A673 (cell line): ENCODE measurements at regions not wholly inside any gene's neighbourhood (a gene's known extent, or its start where the extent isn't known, plus 50 kb on each side); places are given as distances from the start of the nearest gene placed in this dataset.

Experiments used
- EZH2 ChIP-seq: fragments of 200-600 bp; sonication (generic); IDR thresholded peaks from 2 replicates; pipeline ENCODE4 v1.6.1; 2017; ENCODE audit warnings: borderline replicate concordance, low read depth, mild to moderate bottlenecking, mixed read lengths, antibody characterized with exemption, low read length; ENCODE audit not compliant: poor library complexity, severe bottlenecking
- TF ChIP-seq, protein P1 (sequence below): fragments of 300-800, 200-600 bp; sonication (generic); conservative IDR thresholded peaks from 2 replicates; pipeline ENCODE4 v1.5.1; 2017; ENCODE audit warnings: low read depth, mild to moderate bottlenecking, antibody characterized with exemption, low read length, moderate library complexity, mixed read lengths

DNA sequence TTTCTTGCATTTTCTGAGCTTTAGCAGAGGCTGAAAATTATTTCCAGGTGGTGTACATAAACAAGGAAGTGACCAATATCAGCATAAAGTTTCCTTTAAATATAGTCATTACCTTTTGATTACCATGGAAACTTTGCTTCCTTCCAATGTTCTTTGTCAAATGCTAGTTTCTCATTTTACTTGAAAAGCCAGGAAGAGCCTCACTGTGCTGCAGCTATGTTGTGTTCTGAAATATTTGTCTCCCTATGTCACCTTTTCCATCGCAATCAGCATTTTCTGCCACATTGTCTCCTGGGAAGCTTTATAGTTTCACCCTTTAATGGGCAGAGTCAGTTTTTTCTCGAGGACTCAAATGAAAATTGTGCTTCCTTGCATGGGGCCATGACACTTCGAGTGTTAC lies 496.0 kb downstream of the CDH8 start:
- TF ChIP-seq, protein P1, sequence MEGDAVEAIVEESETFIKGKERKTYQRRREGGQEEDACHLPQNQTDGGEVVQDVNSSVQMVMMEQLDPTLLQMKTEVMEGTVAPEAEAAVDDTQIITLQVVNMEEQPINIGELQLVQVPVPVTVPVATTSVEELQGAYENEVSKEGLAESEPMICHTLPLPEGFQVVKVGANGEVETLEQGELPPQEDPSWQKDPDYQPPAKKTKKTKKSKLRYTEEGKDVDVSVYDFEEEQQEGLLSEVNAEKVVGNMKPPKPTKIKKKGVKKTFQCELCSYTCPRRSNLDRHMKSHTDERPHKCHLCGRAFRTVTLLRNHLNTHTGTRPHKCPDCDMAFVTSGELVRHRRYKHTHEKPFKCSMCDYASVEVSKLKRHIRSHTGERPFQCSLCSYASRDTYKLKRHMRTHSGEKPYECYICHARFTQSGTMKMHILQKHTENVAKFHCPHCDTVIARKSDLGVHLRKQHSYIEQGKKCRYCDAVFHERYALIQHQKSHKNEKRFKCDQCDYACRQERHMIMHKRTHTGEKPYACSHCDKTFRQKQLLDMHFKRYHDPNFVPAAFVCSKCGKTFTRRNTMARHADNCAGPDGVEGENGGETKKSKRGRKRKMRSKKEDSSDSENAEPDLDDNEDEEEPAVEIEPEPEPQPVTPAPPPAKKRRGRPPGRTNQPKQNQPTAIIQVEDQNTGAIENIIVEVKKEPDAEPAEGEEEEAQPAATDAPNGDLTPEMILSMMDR, result no peak
- TF ChIP-seq EZH2, result no peak
